Right renal pelvis (tissue), 4 donors: ENCODE measurements at regions not wholly inside any gene's neighbourhood (a gene's known extent, or its start where the extent isn't known, plus 50 kb on each side); places are given as distances from the start of the nearest gene placed in this dataset.

Source experiments
- DNase-seq, 4 donors: peaks; one replicate each; pipeline ENCODE4 v3.0.0-alpha.2; 2013; ENCODE audit warnings: low read depth in 4 of 4, low spot score in 3 of 4, missing footprints in 1 of 4

DNA sequence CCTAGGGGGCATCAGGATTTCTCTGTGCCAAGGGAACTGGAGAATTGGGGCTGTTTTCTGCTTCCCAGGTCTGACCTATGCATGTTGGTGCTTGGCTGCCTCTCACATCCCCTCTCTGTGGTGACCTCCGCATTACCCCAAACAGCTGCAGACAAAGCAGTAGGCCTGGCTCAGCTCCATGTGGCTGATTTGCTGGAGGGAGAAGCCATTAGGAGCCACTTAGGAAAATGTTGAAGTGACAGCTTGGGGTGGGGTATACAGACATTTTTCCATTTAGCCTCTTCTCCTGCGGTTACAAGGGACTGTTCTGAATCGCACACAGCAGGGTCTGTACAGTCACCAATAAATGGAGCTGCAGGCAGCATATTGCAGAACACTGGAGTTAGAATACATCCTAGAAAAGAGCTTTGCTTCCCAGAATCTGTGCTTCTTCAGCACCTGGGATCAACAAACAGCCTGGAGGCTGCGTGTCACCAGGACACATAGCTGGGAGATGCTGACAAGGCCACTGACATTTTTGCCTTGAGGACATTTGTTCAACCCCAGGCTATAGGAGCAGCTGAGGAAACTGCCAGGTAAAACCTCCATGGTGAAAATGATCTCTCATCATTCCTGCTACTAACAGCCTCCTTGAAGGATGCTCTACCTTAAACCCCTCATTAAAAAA, 335.3 kb downstream of the DIRAS2 start:
- peak in 3 of 4 donors; percentile 39 to 54 (median 48) for DNase-seq

DNA sequence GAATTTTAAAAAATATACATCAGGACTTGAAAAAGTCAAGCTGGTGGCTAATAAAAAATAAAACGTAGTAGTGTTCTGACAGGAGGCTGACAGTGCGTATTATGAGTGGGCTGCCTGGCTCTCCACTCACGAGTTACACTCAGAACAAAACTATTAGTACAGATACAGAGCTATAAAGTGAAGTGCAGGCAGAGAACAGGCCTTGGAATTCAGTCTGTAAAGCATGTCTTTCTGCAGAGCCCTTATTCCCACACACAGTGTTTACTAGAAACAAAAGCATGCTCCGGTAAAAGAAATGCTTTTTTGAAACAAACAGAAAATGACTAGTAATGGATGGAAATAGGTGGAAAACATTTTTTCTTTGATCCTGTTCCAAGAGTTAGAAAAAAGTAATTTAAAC, 334.7 kb downstream of the DIRAS2 start:
- no peak for DNase-seq

DNA sequence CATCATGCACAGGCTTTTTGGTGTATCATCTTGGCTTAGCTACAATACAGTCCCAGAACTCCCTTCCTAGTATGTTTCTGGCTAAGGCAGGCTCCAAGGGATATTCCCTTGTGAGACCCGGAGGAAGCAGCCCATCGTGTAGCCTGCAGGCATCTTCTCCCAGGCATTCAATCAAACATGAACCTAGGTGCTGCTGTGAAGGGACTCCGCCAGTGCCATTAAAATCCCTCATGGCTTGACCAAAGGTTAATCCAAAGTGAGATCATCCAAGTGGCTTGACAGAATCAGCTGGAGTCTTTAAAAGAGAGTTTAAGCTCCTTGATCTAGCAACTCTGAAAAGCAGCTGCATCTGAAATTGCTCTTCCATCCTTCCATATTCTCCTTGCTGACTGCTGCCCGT, 333.9 kb downstream of the DIRAS2 start:
- no peak for DNase-seq

DNA sequence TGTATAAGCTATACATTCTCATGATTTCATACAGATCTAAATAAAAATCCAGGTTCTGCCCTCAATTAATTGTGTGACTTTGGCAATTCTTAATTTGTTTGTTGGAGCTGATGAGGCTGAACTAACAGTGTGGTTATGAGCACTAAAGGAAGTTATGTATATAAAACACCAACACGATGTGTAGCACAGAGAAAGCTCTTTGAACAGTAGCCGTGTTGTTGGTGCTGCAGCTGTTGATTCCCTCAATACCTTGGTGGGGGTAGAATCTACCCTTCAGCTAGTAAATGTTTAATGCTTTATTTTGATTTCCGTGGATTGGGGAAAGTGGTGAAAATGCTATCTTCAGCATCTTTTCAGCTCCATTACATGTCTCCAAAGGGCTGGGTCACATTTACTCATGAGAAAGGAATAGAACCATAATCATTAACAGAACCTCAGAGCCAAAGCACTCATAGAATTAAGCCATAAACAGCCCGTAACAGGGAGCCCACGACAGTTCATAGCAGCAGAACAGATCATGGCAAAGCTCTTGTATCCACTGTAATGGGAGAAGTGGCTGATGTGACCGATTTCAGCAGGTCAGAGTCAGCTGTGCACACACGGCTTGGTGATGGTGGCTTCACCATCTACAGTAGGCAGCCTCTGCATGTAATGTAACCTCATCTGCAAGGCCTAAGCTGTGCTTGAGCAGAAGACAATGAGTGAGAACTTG, 332.7 kb downstream of the DIRAS2 start:
- DNase-seq, result peak in 3 of 4 donors; percentile 41 to 56 (median 46)

DNA sequence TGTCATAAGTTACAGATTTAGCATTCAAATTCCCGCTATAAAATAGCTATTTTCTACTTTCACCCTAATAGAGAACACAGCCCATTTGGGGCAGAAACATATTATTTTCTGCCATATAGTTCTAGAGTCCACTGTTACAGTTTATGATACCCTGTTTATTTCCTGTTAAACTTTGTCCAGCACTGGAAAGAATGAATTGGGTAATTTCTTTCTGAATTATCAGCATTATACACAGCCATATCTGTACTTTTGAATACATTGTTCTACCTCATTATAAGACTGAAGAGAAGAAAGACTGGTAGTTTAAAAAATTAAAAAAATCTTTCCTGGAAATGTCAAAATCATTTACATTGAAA, 332.1 kb downstream of the DIRAS2 start:
- DNase-seq, result no peak

GRCh38 chr9:90311811-90312210, 330.8 kb downstream of the DIRAS2 start:
- no peak for DNase-seq

DNA sequence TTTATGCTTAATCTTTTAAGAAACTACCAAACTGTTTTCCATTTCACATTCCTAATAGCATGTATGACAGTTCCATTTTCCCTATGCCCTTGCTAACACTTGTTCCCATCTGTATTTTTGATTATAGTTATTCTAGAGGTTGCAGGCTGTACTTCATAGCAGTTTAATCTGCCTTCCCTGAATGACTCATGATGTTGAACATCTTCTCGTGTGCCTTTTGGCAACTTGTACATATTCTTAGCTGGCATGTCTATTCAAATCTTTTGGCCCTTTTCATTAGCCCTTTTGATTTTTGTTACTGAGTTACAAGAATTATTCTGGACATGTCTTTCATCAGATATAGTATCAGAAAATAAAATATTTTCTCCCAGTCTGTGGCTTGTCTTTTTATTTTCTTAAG, 320.3 kb downstream of the DIRAS2 start:
- no peak for DNase-seq

DNA sequence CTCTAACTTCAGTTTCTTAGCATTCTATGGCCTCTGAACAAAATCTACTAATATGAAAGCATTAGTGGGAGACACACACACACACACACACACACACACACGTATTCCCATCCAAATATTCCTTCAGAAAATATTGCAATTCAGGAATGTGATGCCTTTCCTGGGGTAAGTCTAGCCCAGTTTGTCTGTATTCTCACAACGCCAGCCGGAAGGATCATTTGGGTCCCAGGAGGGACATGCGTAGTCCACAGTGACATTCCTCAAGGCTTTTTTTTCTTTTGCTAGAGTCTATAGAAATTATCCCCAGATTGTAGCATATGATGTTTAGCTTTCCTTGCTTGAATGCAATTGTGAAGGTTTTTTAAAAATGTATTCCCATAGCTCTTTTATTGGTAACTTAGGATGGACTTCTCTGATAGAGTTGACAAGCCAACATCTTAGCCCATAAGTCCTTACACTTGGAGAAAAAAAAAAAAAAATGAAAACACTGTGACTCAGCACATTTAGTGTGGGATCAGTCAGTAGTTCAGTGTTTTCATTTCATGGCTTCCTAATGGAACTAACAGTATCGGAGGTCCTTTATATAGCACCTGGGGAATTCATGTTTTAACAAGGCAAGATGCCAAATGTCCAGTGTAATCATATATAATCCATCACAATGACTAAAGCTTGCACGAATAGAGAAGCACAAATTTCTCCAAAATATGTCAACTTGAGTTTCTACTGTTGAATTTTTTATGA, 316.5 kb downstream of the DIRAS2 start:
- no peak for DNase-seq

- DNase-seq, result no peak
Measured at GRCh38 chr9:90330231-90330630, 312.4 kb downstream of the DIRAS2 start.

GRCh38 chr9:90331826-90332575, 310.6 kb downstream of the DIRAS2 start:
- no peak for DNase-seq

GRCh38 chr9:90333226-90333625, 309.4 kb downstream of the DIRAS2 start:
- no peak for DNase-seq

DNA sequence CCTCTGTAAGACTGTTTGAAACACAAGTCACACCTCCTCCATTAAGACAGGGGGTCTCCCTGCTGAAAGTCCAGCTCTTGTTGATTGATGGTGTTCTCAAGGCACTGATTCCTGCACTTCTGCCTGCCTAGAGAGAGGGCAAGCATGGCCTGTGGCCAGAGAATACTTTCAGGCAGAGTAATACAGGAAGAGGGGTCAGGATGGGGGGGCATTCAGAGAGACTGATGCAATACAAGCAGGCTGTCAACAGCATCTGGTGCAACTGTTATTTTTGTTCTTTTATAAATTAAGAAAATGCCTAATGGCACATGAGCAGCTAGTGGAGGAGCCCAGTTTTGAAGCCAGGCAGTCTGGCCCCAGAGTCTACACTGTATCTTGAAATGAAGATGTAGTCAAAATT, 302.2 kb downstream of the DIRAS2 start:
- DNase-seq, result no peak

DNA sequence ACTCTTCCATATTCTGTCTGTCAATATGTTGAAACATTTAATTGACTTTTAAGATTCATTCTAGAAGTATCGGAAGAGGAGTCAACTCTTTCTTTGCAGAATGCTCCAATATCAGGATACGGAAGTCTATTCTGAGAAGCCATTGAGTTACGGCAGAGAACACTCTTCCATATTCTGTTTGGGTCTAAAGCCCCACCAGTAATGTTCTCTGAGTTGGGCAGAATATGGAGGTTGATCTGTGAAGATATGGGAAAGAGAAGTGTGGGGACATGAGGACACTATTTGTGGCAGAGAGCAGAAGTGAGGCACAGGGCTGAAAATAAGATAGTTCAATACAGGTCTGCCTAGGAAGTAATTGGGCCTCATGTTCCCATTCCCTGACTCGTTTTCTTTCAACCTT, 300.0 kb downstream of the DIRAS2 start:
- no peak for DNase-seq

DNA sequence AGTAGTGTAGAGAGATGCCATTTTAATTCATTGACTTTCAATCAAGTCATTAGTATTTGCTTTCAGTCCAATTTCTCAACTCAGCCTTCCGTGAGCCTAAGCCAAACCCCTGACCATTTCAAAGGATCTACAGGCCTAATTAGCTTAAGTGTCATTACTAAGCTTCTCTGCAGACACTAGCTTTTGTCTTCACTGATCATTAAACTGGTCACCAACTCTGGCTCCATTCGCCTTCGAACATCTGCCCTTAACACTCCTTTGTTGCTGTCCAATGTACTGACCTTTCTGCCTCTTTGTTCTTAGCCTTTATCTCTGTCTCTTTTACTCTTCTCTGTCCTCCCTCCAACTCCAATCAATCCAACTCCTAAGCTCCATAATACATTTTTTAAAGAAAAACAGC, 299.3 kb downstream of the DIRAS2 start:
- no peak for DNase-seq

- DNase-seq, result no peak
Measured at GRCh38 chr9:90343991-90344390, 298.6 kb downstream of the DIRAS2 start.

DNA sequence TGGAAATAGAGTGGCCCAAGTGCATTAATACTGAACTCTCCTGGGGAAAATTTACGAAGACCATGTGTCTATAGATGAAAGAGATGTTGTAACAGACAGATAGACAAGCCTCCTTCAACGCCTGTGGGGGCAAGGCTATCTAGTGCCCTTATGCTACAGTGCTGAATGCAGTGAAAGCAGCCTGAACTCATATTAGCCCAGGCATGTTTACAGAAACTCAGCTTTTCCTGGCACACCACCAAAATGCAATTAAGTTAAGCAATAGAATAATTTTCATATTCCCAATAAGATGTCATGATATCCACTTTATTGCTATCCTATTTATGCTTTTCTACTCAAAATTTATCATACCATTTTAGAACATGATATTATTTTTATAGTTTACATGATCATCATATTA, 277.0 kb downstream of the DIRAS2 start:
- DNase-seq, result no peak

DNA sequence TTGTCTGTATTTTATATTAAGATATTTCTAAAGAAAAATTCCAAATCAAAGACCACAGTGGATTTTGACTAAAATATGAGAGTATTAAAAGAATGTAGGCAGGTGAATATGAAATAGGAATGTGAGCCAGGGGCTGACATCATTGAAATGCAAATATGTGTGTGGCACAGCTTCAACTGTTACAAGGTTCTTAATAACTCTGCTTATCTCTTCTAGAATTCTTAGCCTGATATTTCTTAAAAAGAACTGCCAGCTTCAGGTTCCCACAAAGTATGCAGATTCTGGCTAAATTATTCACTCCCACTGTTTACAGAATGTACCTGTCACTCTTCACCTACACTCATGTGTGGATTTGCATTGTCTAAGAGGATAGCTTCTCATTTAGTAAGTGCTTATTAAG, 274.4 kb downstream of the DIRAS2 start:
- DNase-seq, result no peak

DNA sequence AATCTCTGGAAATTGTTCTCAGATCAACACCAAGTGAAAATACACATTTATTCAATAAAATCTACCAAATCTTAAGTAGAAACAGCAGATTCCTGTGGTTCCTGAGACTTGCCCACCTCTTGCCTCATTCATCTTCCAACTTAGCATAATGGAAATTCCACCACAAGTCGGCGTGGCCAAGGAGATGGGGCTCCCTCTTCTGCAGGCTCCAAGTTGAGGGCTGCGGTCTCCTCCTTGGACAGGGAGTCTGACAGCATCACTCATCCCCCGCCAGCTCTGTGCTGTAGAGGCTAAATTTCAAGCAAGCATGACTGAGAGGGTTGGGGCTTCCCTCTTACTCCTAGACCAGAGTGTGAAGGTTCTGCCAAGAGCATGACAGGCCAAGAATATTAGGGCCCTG, 273.7 kb downstream of the DIRAS2 start:
- no peak for DNase-seq

DNA sequence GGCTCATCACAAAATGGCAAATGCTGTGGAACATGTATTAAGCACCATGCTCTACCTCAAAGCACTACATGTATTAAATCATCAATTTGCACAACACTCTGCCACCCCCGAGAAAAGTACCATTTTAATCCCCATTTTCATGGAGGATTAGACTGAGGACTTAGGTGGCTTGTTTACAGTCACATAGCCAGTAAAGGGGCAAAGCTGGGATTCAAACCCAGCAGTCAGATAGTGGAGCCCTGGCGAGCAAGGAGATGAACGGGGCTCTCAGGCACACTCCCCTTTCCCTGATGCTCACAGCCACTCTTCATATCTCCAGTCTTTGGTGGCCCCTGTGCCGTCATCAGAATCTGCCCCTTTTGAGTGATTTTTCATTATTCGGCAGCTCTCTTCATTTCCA, 262.9 kb downstream of the DIRAS2 start:
- no peak for DNase-seq

GRCh38 chr9:90385146-90385545, 257.5 kb downstream of the DIRAS2 start:
- DNase-seq, result no peak
